ENCODE measurements at regions not wholly inside any gene's neighbourhood (a gene's known extent, or its start where the extent isn't known, plus 50 kb on each side); places are given as distances from the start of the nearest gene placed in this dataset.

DNA sequence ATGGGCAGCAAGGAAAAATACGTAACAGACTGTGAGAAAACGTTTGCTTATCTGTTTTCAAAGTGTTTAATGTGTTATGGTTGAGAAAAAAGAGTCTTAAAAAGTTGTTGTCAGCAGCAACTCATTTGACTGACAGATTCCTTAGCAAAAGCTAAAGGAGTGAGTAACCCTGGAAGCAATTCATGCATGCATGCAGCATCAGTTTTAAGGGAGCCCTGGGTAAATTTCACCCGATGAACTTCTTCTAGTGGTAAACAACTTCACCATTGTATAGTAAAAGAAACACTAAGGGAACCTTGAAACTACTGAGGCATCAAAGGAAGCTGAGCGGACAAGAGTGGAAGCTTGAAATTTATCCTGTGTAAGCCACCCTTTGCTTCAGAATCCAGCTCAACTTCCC lies 583.2 kb upstream of the INTU start:
- Mint-ChIP-seq H3K4me1 (peaks cover 10% of the 10 kb centered on the region), H3K4me3 (no peak overlapping the region)
- TF ChIP-seq, protein P1, sequence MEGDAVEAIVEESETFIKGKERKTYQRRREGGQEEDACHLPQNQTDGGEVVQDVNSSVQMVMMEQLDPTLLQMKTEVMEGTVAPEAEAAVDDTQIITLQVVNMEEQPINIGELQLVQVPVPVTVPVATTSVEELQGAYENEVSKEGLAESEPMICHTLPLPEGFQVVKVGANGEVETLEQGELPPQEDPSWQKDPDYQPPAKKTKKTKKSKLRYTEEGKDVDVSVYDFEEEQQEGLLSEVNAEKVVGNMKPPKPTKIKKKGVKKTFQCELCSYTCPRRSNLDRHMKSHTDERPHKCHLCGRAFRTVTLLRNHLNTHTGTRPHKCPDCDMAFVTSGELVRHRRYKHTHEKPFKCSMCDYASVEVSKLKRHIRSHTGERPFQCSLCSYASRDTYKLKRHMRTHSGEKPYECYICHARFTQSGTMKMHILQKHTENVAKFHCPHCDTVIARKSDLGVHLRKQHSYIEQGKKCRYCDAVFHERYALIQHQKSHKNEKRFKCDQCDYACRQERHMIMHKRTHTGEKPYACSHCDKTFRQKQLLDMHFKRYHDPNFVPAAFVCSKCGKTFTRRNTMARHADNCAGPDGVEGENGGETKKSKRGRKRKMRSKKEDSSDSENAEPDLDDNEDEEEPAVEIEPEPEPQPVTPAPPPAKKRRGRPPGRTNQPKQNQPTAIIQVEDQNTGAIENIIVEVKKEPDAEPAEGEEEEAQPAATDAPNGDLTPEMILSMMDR (IDR thresholded peaks at IDR 0.05; ENCODE audit: unreplicated experiment in 3 of 3), result no peak

DNA sequence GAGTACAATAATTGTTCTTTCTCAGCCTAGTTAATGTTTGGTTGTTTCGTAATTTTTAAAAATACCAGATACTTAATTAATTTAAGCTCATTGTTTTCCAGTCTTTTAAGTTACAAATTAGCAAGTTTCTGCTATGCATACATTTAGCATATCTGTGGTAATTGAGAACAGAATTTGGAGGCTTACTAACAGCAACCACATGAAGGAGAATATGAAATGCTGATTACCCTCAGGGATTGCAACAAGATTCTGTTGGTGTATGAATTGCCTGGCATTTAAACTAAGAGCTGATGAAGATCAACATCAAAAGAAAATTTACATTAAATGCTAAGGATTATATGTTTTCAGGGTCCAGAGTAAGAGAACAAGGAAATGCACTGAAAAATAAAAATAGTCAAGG lies 580.0 kb upstream of the INTU start:
- H3K27me3 Mint-ChIP-seq (ENCODE audit: low read depth), result no peaks in the 10 kb centered on the region

More for the DNA sequence above, 583.2 kb upstream of the INTU start:
- no peaks in the 10 kb centered on the region for H3K9me3 Mint-ChIP-seq
- H3K36me3 Mint-ChIP-seq (ENCODE audit: low read depth), result no peaks in the 10 kb centered on the region
- no peak overlapping the region for H3K27ac Mint-ChIP-seq
- no peaks in the 10 kb centered on the region for H3K27me3 Mint-ChIP-seq (ENCODE audit: low read depth)

DNA sequence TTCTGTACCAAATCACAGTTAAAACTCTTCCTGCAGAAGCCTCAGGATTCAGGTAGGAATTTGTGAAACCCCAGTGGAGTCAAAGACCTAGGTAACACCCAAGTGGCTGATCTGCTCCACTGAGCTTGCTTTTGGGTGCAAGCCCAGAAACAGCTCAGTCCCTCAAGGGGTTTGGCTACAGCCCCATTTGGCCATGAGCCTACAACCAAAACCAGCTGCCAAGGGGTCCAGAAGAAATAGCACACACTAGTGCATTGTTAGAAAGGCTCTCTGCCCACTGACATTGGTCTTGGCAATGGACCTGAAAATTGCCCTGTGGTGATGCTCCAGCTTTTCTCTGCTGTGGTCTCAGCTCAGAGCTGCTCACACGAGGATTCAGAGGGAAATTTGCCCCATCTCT lies 577.4 kb upstream of the INTU start:
- H3K36me3 Mint-ChIP-seq (ENCODE audit: low read depth), result no peaks in the 10 kb centered on the region
- no peak overlapping the region for H3K4me3 Mint-ChIP-seq
- no peak overlapping the region for H3K27ac Mint-ChIP-seq
- H3K27me3 Mint-ChIP-seq (ENCODE audit: low read depth), result no peaks in the 10 kb centered on the region
- peaks cover 17% of the 10 kb centered on the region for H3K9me3 Mint-ChIP-seq
- no peaks in the 10 kb centered on the region for H3K4me1 Mint-ChIP-seq
- TF ChIP-seq, protein P1 (IDR thresholded peaks at IDR 0.05; ENCODE audit: unreplicated experiment in 3 of 3), result no peak

More for the DNA sequence above, 580.0 kb upstream of the INTU start:
- no peak overlapping the region for H3K4me3 Mint-ChIP-seq
- H3K9me3 Mint-ChIP-seq, result peaks cover 11% of the 10 kb centered on the region
- TF ChIP-seq, protein P1 (IDR thresholded peaks at IDR 0.05; ENCODE audit: unreplicated experiment in 3 of 3), result no peak
- H3K36me3 Mint-ChIP-seq (ENCODE audit: low read depth), result no peaks in the 10 kb centered on the region
- H3K4me1 Mint-ChIP-seq, result peaks cover 5% of the 10 kb centered on the region
- H3K27ac Mint-ChIP-seq, result no peak overlapping the region

DNA sequence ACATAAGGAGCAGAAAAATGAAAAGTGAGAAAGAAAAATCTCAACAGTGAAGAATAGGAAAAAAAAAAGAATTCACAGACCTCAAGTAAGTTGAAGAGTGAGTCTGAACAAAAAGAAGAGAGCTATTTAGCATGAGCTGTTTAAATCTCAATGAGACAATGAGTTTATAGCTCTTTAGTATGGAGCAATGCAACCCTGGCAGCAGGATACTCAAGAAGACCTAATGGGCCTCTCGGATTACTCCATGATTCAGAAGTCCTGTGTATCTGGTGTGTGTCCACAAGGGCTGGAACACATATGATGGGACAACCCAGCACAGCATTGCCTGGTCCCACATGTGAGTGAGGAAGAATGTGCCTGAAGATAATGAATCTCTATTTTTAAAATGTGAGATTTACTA lies 563.1 kb upstream of the INTU start:
- Mint-ChIP-seq H3K4me1 (peaks cover 5% of the 10 kb centered on the region), H3K9me3 (peaks cover 3% of the 10 kb centered on the region), H3K4me3 (no peak overlapping the region), H3K36me3 (ENCODE audit: low read depth) (no peaks in the 10 kb centered on the region), H3K27ac (no peak overlapping the region), H3K27me3 (ENCODE audit: low read depth) (no peaks in the 10 kb centered on the region)
- TF ChIP-seq, protein P1 (IDR thresholded peaks at IDR 0.05; ENCODE audit: unreplicated experiment in 3 of 3), result no peak

DNA sequence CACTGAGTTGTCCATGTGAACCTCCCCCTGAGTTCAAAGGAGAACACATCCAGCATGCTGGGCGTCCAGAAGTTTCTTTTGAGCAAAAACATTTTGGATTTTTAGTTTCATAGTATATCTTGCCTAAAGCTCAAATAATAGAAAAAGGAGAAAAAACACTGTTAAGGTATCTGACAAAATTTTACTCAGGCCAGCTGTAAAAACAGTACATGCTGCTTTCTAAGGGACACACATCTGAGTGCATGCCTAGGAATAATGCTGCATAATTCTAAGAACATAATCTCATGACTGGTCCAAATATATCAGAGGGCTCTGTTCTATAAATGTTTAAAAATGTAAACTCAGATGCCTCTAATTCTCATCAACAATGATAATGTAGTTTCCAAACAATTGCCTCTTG lies 561.3 kb upstream of the INTU start:
- Mint-ChIP-seq H3K4me1 (peaks cover 5% of the 10 kb centered on the region), H3K36me3 (ENCODE audit: low read depth) (no peaks in the 10 kb centered on the region), H3K4me3 (no peak overlapping the region), H3K27ac (no peak overlapping the region), H3K27me3 (ENCODE audit: low read depth) (no peaks in the 10 kb centered on the region), H3K9me3 (peaks cover 3% of the 10 kb centered on the region)
- TF ChIP-seq, protein P1 (IDR thresholded peaks at IDR 0.05; ENCODE audit: unreplicated experiment in 3 of 3), result no peak

DNA sequence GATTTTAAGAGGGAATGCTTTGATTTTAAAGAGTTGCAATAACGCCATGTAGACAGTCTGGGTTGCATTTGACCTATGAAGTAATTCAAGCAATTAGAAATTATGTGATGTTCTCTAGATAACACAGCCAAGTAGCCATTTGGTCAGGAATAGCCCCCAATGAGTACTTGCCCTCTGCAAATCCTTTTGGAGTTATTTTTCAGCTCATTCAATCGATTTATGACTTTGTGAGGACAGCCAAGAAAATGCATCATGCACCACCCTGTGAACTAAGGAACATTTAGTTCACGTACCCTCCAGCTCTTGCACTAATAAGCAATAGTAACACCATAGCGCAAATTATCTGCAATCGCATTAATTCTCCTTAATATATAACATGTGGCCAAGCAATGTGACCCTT lies 552.6 kb upstream of the INTU start:
- Mint-ChIP-seq H3K36me3 (ENCODE audit: low read depth) (no peaks in the 10 kb centered on the region), H3K27me3 (ENCODE audit: low read depth) (no peaks in the 10 kb centered on the region), H3K4me3 (no peak overlapping the region), H3K9me3 (peaks cover 5% of the 10 kb centered on the region), H3K4me1 (peaks cover 12% of the 10 kb centered on the region), H3K27ac (no peak overlapping the region)
- TF ChIP-seq, protein P1 (IDR thresholded peaks at IDR 0.05; ENCODE audit: unreplicated experiment in 3 of 3), result no peak

Measured in nephron (organoid).